Liver (tissue), 3 donors: ENCODE measurements at regions not wholly inside any gene's neighbourhood (a gene's known extent, or its start where the extent isn't known, plus 50 kb on each side); places are given as distances from the start of the nearest gene placed in this dataset.

Experiments used
- GABPA ChIP-seq, 2 donors: IDR thresholded peaks in 1 of 2; conservative IDR thresholded peaks in 1 of 2; 2 replicates each; pipeline ENCODE4 v1.6.1; 2016; ENCODE audit warnings: antibody characterized with exemption in 2 of 2, mild to moderate bottlenecking in 1 of 2, moderate library complexity in 1 of 2
- JUND ChIP-seq, 2 donors: IDR thresholded peaks; 2 replicates each; pipeline ENCODE4 v1.6.1; 2016; ENCODE audit warnings: antibody characterized with exemption in 2 of 2
- REST ChIP-seq: IDR thresholded peaks from 2 replicates; pipeline ENCODE4 v1.6.1; 2016; ENCODE audit warnings: antibody characterized with exemption, mild to moderate bottlenecking
- TAF1 ChIP-seq: conservative IDR thresholded peaks from 2 replicates; pipeline ENCODE4 v1.6.1; 2016; ENCODE audit warnings: antibody characterized with exemption, mild to moderate bottlenecking
- YY1 ChIP-seq: IDR thresholded peaks from 2 replicates; pipeline ENCODE4 v1.6.1; 2016; ENCODE audit warnings: antibody characterized with exemption, mild to moderate bottlenecking
- TF ChIP-seq, protein P1 (sequence below): fragments of 150-350 bp; IDR thresholded peaks from 2 replicates; pipeline ENCODE4 v1.5.1; 2017; ENCODE audit warnings: improper control_type of control experiment, low read depth, low read length; ENCODE audit not compliant: missing input control
- TF ChIP-seq, protein P2 (sequence below): IDR thresholded peaks from 2 replicates; pipeline ENCODE4 v1.6.1; 2016; ENCODE audit warnings: antibody characterized with exemption
- donor health status: healthy.
- donor health status: healthy.

DNA sequence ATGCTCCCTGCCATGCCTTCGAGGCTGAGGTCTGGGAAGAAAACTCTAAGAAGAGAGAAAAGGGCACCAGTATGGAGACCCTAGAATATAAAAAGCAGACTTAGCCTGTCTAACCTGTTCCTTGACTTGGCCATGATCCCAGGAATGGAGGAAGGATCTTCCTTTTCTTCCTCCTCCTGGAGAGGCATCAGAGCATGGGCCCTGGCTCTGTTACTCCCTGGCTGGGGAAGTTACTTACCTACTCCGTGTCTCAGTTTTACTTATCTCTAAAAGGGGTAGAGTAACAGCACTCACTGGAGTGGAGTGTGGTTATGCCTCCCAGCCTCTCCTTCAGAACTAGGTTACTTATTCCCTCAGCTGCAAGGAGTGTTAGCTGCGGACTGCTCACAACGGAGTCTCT is 55.2 kb upstream of the PHF21A start:
- TF ChIP-seq, protein P1, sequence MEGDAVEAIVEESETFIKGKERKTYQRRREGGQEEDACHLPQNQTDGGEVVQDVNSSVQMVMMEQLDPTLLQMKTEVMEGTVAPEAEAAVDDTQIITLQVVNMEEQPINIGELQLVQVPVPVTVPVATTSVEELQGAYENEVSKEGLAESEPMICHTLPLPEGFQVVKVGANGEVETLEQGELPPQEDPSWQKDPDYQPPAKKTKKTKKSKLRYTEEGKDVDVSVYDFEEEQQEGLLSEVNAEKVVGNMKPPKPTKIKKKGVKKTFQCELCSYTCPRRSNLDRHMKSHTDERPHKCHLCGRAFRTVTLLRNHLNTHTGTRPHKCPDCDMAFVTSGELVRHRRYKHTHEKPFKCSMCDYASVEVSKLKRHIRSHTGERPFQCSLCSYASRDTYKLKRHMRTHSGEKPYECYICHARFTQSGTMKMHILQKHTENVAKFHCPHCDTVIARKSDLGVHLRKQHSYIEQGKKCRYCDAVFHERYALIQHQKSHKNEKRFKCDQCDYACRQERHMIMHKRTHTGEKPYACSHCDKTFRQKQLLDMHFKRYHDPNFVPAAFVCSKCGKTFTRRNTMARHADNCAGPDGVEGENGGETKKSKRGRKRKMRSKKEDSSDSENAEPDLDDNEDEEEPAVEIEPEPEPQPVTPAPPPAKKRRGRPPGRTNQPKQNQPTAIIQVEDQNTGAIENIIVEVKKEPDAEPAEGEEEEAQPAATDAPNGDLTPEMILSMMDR, result no peak
- TF ChIP-seq REST (no peak), TAF1 (no peak), JUND (IDR thresholded peaks at IDR 0.05) (no peak), YY1 (no peak), GABPA (IDR thresholded peaks at IDR 0.05 in 1 of 2, conservative IDR thresholded peaks at IDR 0.05 in 1 of 2) (no peak)
- TF ChIP-seq, protein P2, sequence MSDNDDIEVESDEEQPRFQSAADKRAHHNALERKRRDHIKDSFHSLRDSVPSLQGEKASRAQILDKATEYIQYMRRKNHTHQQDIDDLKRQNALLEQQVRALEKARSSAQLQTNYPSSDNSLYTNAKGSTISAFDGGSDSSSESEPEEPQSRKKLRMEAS, result no peak
